ENCODE measurements at regions not wholly inside any gene's neighbourhood (a gene's known extent, or its start where the extent isn't known, plus 50 kb on each side); places are given as distances from the start of the nearest gene placed in this dataset.

DNA sequence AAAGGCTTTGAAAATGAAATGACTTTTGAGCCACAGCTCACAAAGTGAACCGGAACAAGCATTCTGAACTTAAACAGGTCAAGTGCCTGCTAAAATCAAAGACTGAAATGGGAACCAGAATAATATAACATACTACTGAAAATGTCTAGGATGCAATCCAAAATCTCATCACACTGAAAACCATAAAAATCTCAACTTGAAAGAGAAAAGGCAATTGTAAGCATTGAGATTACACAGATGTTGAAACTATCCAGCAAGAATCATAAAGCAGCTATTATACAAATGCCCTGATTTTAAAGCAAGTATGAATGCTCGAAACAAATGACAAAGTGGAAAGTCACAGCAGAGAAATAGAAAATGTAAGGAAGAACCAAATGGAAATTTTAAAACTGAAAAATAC lies 211.5 kb upstream of the GAS1 start:
- no peak for DNase-seq

DNA sequence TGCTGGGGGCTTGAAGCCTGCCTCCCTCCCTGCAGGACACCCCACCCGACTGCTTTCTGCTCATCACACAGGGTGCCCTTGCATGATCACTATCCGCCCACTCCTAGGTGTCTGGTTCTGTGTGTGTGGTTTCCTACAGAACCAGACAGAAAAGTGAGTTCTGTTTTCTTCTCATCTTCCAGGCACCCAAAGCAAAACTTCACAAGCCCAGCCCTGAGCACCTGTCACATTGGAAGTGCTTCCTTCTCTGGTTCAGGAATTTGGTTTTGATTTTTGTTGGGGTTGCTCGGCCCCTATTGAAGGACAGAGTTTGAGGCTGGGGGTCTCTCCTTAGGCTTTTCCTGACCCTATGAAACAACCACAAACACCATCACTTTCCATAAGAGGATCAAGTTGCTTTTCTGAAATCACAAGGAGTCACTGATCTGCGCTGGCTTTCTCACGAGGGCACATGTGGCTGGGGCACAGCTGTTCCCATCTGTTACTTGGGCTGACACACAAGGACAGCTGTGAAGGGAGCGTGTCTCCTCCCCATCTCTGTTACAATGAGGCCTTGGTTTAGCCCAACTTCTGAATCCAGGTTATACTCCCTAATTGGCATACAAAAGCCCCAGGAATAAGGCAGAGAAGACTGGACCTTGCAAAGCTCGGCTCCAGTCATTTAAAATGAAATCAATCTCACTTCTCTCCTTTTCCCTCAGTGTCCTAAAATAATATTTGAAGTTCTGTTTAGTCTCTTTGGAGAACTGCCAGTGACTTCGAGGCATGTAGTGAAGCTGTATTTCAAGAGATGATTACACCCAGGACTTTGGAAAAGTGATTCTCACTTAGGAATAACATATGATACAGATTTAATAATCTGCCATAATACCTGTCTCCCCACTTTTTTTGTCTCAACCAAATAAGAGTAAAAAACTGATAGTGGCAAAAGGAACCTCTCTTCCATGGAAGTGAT lies 213.1 kb upstream of the GAS1 start:
- DNase-seq: peak; percentile 15

GRCh38 chr9:87167161-87167560 lies 219.9 kb upstream of the GAS1 start:
- no peak for DNase-seq

DNA sequence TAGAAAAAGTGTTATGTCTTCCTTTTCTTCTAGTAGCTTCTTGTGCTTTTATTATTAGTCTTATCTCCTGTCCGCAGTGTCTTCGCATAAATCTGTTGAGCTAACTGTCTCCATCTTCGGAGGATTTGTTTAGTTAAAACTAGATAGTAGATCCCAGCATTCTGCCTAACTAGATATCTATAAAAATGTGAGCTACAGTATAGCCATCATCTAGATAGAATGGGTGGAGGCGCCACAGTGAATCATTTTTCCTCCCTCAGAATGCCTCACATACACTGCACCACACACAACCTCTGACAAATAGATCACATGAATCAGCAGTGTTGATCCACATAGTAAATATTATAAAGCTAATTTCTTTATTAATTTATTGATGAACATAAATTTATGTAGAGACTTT lies 220.3 kb upstream of the GAS1 start:
- DNase-seq: no peak

DNA sequence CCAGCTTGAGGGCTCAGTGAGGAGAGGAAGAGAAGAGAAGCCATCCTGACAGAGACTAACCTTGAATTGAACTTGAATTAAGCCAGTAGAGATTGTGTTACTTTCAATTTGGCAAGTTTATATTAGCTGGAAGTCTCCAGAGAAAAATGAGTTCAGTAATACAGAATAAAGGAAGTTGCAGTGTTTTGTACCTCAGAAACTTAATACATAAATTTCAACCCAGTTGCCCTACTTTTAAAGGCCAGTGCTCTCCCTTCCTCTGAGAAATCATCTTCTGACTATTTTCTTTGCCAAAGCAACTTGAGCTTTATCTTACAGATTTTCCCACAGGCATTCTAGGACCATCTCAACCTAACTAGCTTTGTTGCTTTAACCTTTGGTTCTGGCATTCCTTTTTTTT lies 231.0 kb upstream of the GAS1 start:
- DNase-seq: no peak

GRCh38 chr9:87179553-87180340 lies 232.4 kb upstream of the GAS1 start:
- DNase-seq: no peak

- no peak for DNase-seq
Measured at GRCh38 chr9:87180361-87180760, 233.1 kb upstream of the GAS1 start.

DNA sequence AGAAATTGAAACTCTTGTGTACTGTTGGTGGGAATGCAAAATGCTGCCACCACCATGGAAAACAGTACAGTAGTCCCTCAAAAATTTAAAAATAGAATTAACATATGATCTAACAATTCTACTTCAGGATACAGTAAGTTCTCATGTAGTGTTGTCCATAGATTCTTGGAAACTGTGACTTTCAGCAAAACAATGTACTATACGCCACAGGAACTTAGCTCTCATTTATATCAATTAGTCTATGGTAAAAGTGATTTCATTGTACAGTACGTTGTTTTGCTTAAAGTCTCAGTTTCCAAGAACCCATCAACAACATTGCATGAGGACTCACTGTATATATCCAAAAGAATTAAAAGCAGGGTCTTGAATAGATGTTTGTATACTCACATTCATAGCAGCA lies 233.5 kb upstream of the GAS1 start:
- DNase-seq: no peak

GRCh38 chr9:87181670-87182069 lies 234.4 kb upstream of the GAS1 start:
- DNase-seq: no peak

GRCh38 chr9:87184956-87185642 lies 237.8 kb upstream of the GAS1 start:
- DNase-seq: no peak

DNA sequence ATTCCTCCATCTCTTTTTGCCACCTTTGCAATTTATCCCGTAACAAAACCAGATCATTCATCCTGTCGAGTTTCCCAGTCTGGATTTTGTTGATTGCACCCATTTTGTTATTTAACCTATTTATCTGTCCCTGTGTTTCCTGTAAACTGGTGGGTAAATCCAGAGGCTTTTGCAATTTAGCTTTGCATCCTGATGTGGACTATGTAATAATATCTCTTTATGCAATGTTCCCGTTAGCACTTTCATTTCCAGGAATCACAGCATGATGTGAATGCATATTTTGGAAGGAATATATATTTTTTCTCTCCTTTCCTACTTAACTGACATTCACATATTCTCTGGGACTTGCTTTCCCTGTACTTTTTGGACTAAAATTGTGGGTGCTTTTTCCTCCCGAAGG lies 240.3 kb upstream of the GAS1 start:
- no peak for DNase-seq

GRCh38 chr9:87189006-87189405 lies 241.7 kb upstream of the GAS1 start:
- DNase-seq: no peak

- no peak for DNase-seq
Measured at GRCh38 chr9:87193151-87193550, 245.8 kb upstream of the GAS1 start.

- DNase-seq: peak; percentile 24
Measured at GRCh38 chr9:87193925-87194868, 246.9 kb upstream of the GAS1 start.

GRCh38 chr9:87195306-87195705 lies 248.0 kb upstream of the GAS1 start:
- no peak for DNase-seq

DNA sequence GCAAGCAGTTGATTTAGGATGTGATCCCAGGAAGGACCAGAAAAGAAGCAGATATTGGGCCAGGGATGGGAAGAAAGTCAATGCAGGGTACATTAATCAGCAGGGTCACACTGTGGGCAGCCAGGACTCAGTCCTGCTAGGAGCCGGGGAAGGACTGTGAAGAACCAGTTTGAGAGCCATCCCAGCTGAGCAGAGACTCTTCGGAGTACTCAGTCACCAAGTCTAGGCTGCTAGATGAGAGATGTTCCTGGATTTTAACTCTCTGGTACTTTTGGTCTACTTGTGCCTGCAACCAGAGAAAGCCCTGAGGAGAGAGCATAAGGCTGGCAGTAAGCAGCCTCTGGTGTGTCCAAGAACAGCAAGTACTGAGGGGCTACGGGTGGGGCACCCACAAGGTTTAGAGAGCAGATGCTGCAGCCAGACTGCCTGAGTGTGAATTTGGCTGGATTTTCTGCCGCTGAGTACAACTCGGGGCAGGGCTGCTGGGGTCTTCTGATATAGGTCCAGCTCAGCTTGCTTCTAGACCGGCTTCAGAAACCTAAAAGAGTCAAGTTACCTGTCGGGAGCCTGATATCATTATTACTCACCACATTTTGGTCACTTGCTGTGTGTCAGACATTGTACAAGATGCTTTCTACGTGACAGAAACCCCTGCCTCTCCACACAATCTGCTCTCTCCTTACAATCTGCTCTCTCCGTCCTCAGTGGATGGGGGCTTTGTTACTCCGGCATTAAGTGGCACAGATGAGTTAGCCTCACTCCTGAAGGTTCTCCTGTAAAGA lies 250.2 kb upstream of the GAS1 start:
- no peak for DNase-seq

DNA sequence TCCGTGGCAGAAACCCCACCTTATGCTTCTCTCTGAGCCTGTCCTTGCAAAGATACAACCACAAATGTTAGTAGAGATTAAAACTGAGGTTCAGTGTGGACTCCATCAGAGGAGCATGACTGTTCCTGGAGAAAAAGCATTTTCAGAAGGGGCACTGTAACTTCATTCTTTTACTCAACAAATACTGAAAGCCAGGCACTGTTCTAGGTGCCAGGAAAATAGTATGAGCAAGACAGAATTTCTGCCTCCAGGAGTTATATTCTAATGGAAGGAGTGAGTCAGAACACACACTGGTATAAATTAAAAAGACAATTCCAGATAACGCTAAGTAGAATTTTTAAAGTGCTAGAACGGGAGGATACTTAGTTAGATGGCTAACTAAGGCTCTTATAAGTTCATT lies 251.4 kb upstream of the GAS1 start:
- DNase-seq: no peak

GRCh38 chr9:87199278-87199677 lies 252.0 kb upstream of the GAS1 start:
- DNase-seq: no peak

GRCh38 chr9:87199782-87200181 lies 252.5 kb upstream of the GAS1 start:
- no peak for DNase-seq

DNA sequence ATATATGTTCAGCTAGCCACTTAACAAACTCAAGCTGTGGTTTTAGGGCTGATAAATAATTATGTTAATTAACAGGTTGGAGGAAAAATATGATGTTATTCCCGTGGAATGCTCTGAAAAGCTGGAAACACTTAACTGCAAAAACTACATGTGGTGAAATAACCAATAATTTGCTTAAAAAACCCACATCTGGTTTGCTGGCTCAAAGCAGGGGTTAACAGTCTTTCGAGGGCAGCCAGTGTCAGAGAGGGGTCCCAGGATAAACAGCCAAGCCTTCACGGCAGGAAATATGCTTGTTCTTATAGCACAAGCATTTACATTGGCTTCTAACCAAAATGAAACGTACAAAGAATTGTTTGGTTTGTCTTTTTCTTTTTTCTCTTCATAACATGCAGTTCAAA lies 254.0 kb upstream of the GAS1 start:
- peak; percentile 32 for DNase-seq

DNA sequence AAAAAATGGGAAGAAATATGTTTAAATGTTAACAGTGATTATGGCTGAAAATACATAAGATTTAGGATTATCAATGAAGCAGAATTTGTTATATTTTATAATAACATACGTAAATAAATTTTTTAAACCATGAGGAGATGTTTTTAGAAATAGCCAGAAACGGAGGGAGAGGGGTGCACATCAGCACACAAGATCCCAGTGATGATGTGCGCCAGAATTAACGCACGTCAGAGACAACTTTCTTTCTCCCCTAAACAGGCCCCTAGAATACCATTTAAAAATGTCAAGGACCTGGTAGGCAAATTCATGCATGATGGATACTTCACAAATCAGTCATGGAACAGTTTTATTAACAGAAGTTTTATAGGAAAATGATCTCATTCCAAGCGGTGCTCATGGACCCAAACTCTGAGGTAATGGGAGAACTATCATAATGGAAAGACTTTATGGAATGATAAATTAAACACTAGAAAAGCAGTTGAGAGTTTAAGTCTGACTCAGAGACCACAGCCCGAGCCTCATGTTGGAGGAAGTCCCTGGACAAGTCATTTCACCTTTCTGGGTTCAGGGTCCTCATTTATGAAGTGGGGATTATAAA lies 258.9 kb upstream of the GAS1 start:
- no peak for DNase-seq
